HG02970 (cell line): ENCODE measurements at regions not wholly inside any gene's neighbourhood (a gene's known extent, or its start where the extent isn't known, plus 50 kb on each side); places are given as distances from the start of the nearest gene placed in this dataset.
"Not testable (repeated sequence)": the region's sequence is repeated elsewhere in the genome, so short reads cannot be mapped to it uniquely, and the experiment has no call there.

Experiments
- ATAC-seq: cut with Tn5 transposase; IDR thresholded peaks from one replicate; pipeline ENCODE4 v1.9.1; 2021; ENCODE audit warnings: mild to moderate bottlenecking, moderate library complexity, moderate number of reproducible peaks; ENCODE audit not compliant: unreplicated experiment, low FRiP score

DNA sequence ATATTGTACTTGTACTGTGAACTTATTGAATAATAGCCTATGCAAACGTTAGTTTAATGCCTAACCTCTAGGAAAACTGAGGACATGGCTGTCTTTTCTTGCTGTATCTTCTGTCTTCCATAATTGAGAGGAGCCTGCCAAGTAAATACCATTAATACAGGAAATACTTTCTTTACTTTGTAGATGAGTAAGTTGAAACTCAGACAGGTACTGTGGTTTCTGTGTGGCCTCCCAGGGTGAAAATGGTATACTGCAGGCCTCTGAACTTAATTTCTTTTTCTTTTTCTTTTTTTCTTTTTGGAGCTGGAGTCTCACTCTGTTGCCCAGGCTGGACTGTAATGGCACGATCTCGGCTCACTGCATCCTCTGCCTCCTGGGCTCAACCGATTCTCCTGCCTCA lies 208.8 kb upstream of the ADGRL4 start:
- ATAC-seq: no peak

DNA sequence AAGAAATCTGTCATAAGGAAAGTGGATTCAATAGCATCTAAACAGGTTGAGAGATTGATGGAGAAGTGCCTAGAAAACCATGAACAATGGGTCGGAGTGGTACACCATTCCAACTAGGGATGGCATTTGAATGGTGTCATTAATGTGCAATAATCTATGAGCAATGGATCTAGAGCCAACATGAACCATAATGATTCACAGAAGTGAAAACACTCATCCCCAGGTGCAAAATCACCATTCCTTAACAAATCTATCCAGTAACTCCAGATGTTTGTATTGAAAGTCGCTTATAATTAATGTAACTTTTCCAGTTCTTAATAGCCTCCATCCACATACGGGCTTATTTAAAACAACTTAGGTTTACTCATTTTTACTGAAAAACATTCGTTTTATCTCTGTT lies 201.3 kb upstream of the ADGRL4 start:
- no peak for ATAC-seq

DNA sequence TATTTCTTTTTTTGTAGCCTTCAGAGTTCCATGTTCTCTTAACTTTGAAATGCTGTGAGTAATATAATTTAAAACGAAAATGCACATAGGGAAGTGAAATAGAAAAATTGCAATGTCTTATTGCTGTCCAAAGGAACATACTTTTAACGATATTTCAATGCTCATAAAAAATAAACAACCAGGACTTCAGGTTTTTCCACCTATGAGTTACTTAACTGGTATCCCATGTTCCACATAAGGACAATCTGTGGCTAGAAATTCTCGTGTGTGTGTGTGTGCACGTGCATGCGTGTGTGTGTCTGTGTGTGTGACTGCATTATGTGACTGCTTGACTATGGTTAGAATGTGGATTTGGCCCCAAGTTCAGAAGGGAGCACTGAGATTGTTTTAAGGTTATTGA lies 200.8 kb upstream of the ADGRL4 start:
- ATAC-seq: no peak

DNA sequence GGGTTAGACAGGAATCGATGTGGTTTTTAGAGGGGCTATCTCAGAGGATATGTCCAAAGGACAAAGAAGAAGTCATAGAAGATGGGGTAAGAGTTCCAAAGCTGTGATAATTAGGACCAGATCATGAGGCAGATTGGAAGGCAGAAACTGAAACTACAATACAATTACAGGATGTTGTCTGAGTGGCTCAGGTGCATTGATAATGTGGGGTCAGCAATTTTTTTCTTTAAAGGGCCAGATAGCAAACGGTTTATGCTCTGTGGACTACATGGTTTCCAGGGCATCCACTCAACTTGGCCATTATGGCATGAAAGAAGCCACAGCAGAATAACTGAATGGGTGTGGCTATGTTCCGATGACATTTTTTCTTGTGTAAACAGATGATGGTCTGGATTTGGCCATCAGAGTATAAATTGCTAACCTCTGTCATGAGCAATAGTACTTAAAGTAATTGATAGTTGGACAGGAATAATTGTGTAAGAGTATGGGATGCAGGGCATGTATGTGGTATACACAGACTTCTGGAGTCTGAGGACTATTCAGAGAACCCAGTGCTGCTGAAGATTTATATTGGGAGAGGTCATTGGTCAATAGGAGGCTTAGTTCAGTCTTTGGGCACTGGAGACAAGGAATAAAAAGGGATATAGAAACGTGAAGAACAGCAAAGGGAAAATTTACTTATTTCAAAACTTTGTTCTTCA lies 198.4 kb upstream of the ADGRL4 start:
- ATAC-seq: no peak

DNA sequence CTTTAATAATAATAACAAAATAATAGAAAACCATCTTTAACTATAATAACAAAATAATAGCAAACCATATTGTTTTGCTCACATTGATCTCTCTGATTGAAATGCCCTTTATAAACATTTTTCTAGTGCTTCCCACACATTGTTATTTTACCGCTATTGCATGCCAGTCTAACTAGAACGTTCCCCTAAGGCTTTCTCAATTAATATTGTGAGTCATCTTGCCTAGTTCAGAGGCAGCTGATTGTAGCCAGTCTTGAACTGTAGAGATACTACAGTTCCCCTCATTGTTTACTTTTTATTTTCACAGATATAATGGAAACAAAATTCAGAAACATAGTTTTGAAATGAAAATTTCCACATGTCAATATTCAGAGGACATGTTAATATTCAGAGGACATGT lies 192.3 kb upstream of the ADGRL4 start:
- no peak for ATAC-seq

DNA sequence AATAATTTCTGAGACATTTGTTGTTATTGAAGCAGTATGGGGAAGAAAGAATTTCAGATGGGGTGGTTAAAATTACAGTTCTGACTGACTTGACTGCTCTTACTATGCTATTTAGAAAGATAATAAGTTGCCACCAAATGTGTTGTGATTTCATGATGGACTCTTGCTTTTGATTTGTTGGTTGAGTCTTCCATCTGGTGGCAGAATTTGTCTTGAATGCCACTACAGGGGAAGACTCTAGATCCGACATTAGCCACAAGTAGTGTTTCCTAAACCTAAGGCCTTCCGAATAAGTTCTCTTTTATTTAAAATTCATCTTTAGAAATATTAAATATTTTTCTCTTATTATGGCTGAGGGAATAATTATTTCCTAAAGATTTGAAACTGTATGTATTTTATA lies 190.9 kb upstream of the ADGRL4 start:
- ATAC-seq: no peak

DNA sequence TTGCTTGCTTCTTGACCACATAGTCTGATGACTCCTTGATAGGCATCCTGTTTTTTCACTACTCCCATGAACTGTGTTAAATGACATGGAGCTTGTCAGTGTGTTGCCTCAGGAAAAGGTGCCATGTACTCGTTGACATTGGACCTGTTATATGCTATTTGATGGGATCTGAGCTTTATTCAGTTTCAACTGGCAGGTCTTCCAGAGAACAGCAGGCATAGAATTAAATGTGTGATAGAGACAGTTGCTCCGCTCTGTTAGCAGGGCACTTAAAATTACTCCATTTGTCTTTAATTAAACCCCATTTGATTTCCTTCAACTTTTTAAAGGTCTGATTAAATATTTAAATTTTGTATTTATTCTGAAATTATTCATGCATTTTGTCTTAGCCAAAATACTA lies 189.7 kb upstream of the ADGRL4 start:
- no peak for ATAC-seq

DNA sequence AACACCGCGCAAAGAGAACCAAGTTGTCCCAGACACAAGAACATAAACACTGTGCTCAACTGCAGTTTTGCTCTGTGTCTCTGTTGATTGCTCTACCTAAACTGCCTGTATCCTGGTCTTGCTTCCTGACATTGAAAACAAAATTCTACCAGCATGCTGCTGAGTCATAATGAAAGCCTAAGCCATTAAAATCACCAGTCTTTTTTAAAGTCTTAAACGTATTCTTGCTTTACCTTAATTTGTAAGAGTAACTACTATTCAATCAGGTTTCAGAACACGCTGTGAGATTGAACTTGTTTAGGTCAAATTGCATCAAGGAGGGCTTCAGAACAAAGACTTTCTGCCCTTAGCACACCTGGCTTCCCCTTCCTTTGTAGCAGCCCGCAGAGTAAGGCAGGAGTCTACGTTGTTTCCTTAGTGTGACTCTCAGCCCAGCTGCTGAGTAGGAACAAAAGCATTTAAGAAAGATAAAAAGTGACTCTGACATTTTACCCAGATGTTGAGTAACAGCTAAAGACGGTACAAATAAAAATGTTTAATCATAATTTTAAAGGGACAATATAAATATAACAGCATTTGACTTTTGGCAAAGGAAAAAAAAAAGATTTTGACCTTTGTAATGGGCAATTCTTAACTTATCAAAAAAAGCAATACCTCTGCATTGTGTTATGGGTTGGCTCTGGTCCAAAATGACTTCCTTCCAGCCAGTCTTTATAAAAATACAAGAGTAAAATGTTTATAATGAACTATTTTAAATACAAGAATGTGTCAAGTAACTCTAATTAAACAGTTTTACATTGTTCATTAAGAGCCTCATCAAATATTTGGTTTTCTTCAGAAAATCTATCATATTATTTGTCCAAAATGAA lies 186.9 kb upstream of the ADGRL4 start:
- peak; percentile 48 for ATAC-seq

DNA sequence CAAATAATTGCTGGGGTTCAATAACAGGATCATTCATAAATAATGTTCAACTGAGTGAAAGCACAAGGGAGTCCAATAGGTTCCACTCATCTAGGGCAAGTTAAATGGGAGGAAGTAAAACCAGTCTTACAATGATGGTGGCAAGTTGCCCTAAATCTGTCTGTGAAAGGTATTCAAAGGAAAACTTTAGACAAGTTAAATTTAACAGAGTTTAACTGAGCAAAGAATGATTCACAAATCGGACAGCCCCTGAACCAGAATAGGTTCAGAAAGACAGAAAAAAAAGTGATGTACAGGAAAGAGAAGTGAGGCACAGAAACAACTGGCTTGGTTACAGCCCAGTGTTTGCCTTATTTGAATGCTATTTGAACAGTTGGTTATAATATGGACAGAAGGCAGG lies 183.5 kb upstream of the ADGRL4 start:
- ATAC-seq: peak; percentile 52

DNA sequence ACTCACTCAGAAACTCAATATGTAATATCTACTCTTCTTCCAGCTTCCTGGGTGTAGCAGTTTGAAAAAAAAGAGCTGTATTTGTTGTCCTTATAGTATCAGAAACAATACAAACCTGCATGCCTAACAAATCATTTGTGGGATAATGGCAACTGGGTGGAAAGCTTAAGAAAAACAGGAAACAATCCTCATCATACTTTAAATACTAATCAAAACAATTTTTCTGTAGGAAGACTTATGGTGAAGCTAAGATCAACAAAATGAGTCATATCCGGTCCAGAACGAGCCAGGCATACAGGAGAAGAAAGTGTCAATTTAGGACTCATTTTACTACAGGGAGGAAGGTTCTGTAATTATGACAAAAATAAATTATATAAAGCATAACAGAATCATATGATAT lies 181.8 kb upstream of the ADGRL4 start:
- ATAC-seq: no peak

DNA sequence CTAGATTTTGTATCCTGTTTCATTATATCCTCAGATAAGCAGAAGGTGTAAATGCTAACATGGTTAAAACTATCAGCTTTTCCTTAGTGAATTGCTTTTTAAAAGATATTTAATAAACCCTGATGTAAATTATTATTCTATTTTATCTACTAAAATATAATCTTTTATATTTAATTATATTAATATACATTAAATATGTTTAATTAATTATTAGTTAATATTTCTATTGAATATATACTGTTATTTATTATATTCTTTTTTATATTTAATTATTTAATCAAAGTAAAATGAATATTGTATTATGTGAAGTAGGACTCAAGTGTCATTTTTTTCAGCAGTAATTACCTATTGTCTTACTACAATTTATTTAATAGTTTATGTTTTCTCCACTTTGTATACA lies 179.7 kb upstream of the ADGRL4 start:
- ATAC-seq: no peak

DNA sequence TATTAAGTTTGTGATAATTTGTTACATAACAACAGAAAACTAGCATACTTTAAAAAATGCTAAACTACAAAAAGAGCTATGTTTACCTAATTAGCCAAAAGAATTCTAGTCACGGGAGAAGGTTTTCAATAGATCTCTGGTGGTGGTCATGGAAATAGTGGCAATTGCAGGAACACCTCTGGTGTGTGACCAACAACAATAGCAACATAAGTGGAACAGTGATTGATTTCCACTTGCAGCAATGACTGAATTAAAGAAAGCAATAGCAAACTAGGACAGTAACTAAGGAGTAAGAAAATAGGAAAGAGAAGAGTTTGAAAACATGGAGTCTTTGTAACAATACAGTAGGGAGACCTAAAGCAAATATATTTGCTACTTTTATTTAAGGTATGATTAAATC lies 171.3 kb upstream of the ADGRL4 start:
- ATAC-seq: no peak

DNA sequence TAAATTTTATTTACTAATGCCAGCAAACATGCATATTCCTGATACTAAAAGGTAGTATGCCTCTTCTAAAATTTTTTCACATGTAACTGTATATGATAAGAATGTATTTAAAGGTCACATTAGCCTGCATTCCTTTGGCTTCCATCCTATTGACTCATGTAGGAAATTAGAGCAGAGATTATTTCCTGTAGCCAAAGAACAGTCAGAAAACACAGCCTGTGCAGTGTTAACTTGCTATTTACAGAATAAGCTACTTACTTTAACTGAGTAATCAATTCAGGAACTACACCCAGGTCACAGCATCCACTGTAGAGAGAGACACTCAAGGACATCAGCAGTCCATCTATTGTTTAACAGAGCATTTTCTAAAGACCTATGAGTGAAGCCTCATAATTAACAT lies 154.5 kb upstream of the ADGRL4 start:
- ATAC-seq: no peak

DNA sequence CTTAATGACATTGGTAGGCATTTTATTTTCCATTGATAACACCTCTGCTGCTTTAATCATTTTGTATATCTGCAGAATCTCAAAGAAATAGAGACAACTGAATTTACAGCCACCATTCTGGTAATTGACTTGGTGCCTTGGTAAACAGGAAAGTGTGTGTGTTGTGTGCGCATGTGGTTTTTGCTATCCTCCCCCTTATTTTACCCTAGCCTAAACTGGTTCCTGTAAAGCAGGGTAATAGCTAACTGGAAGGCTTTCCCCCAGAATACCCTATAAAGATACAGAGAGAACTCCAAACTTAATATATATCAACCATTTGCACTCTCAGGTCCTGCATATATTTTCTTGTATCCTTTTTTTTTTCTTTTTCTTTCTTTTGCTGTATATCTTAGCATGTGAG lies 149.5 kb upstream of the ADGRL4 start:
- ATAC-seq: no peak

DNA sequence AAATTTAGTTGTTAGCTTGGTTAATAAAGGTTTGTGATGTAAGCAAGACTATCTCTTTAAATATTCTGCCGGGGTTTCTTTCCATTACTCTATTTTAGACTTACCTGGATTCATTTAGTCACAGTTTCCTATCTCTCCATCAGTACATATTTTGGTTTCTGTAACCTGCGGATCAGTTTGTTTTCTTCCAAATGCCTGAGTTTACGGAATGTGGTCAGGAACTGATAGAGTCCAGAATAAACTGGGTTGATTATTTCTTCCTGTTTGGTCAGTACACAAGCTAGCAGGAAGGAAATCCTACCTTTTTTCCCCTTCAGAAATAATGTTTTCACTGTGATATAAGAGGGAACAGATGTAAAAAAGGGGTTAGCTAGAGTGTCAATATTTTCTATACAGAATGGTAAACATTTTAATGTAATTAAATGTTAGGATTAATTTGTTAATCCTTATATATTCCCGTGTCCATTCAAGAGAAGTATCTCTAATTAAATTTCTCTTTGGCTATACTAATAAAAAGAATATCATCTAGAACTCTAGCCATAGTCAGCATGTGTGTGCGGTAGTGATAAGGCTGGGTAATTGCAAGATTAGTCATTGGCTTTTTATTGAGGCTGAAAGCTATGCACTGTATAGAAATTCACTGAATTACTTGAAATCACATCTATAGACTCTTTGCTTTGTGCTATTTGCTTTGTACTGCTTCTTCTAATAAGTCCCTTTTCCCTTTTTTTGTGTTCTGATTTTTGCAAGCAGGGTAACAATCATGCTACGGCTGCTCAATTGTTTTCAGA lies 144.7 kb upstream of the ADGRL4 start:
- ATAC-seq: no peak

DNA sequence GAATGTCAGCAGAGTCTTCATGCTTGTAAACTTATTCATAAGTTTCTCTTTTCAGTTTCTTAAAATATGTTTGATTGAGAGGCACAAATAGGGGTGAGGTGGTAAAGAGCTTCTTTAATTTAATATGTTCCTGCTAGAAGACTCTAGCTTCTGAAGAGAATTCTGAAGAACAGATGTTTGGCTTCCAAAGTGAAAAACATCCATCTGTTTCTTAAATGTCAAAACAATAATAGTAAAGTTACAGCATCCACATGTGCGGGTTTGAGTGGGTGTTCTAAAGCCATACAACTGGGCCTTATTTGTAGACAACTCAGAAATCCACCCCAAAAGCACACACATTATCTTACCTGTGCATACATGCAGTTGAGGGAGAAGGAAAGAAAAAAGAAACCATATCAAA lies 144.0 kb upstream of the ADGRL4 start:
- no peak for ATAC-seq

DNA sequence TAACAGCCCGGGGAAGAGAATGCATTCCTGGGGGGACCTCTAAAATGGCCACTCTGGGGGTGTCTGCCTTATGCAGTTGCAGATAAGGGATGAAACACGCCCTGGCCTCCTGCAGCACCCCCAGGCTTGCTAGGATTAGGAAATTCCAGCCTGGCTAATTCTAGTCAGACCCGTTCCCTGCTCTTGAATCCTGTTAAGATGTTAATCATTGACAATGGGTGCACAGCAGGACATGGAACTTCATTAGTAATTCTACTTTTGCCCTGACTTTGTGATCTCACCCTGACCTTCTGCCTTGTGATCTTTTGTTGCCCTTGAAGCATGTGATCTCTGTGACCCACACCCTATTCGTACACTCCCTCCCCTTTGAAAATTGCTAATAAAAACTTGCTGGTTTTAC lies 131.7 kb upstream of the ADGRL4 start:
- ATAC-seq: not testable (repeated sequence)

DNA sequence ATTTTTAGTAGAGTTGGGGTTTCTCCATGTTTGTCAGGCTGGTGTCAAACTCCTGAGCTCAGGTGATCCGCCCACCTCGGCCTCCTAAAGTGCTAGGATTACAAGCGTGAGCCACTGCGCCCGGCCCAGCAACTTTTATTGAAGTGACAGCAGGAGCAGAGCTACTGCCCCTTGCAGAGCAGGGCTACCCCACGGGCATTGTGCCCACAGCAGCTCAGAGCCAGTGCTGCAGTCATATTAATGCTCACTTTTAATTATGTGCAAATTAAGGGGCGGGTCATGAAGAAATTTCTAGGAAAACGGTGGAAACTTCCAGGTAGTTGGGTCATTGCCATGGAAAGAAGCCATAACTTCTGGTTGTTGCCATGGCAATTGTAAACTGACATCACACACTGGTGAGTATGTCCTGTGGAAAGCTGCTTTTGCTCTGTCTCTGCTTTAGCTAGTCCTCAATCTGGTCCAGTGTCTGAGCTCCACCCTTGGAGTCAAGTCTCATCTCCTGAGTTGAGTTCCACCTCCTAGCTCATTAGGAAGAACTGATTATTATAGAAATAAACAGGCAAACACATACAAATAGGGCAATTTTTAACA lies 127.3 kb upstream of the ADGRL4 start:
- ATAC-seq: no peak

DNA sequence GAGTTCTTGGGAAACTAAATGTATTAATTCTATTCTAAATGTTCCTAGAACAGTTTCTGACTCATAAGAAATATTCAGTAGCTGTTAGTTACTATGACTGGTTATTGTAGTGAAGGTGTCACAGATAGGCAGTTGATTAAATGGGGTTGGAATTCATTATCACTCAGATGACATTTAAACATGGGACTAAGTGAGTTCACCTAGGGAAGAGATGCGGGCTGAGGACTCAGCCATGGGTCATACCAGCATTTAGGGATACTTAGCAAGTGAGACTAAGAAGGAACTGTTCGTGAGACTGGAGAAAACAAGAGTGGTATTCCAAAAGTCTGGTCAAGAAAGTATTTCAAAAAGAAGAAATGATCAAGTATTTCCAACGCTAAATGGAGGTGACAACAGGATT lies 125.1 kb upstream of the ADGRL4 start:
- no peak for ATAC-seq

DNA sequence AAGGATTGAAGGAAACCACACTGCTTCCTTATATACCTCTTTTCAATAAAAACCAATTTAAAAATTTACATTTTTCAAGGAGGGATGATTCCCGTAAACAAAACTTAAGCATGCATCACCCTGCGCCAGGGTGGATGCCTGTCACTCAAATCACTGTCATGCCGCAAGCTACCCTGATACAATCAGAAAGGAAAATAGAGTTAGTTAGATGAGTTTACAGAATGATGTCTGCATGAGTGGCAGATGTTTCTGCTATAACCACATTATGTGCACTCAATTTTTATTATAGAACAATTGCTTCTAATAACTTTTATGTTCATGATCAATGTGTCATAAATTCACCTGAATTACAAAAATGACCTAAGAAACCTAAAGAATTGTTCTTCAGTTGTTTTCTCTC lies 123.4 kb upstream of the ADGRL4 start:
- ATAC-seq: no peak

DNA sequence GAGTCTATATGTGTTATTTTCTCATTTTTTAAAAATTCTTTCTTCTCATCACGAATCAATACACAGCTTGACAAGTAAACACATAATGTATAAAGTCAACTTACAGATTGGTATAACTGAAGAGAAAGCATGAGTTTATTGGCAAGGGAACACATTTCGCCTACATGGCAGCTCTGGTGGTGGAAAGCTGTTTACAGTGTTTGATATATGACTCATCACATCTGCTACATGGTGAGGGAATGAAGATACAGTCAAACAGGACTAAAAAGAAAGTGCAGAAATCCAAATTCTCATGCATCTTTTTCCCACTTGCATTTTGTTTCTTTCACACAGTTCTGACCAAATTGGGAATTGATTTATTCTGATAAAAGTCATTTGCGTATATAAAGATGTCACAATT lies 122.2 kb upstream of the ADGRL4 start:
- ATAC-seq: no peak
